GM21360 (cell line): ENCODE measurements at regions not wholly inside any gene's neighbourhood (a gene's known extent, or its start where the extent isn't known, plus 50 kb on each side); places are given as distances from the start of the nearest gene placed in this dataset.

Source experiments
- ATAC-seq: cut with Tn5 transposase; IDR thresholded peaks from one replicate; pipeline ENCODE4 v1.9.1; 2021; ENCODE audit warnings: mild to moderate bottlenecking, moderate library complexity; ENCODE audit not compliant: unreplicated experiment

DNA sequence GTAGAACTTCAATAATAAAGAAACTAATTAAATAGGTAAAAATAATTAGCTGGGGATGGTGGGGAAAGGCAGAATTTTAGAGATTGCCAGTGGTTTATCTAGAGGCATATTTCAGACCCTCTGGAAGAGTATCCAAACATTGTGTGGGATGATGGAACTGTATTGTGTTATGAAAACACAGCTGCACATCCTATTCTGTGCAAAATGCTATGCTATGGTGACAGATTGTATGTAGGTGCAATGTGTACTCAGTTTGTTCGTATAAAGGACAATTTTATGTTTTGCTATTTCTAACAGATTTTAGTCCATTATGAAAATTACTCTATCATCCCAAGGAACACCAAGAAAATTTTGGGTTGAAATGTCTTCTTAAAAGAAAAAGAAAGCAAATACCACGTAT, 1054.7 kb downstream of the PDHA2 start:
- no peak for ATAC-seq

DNA sequence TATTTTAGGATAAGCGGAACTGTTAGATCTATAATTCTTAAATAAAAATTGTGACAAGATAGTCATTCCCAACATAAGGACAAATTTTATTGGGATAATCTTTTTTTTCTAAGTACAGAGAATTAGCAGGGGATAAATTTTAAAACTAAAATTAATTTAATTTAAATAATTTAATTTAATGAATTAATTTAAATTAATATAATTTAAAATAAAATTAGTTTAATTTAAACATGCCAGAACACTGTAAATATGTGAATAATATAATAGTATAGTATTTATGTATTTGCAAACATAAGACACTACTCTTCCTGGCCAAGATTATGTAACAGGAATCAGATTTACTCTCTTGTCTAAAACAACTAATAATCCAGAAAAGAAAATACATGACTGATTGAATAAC, 1055.9 kb downstream of the PDHA2 start:
- no peak for ATAC-seq

DNA sequence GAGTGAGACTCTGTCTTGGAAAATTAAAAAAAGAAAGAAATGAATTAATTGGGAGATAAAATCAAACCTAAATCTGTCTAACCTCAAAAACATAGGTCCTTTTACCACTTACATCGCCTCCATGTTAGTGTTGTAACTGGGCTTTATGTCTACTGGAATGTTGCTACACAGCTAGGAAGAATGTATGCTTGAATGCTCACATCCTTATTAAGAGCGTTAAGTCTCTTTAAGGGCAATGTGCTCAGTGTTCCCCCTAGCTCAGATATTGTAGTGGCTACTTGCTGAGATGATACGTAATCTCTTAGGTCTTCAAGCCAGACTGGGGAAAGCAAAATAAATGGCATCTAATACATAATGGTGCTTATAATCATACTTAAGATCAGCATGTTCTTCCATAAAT, 1072.8 kb downstream of the PDHA2 start:
- no peak for ATAC-seq

DNA sequence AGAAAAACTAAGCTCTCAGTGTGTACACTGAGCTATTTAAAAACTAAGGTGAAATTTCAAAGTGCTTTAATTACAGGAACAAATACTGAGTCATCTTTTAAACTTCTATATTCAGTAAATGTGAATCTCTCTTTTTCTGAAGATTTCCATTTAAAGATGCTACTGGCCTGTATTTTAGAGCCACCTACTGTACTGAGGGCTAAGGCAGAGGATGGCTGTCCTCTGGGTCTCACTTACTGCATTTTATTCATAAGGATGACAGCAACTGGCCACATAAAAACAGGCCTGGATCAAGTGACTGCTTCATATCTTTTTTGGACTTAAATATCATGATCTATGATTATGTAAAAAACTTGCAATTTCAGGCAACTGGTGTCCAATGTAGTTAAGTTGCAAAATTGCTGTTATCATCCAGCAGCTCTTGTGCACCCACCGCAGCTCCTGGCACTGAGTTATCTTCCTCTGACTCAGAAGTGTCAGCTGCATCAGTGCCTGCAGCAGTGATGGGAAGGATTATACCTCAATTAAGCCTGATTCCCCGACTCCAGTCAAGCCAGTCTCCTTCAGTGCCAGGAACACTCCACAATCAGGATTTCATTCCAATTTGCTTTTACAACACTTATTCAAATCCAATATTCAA, 1073.7 kb downstream of the PDHA2 start:
- ATAC-seq = no peak

DNA sequence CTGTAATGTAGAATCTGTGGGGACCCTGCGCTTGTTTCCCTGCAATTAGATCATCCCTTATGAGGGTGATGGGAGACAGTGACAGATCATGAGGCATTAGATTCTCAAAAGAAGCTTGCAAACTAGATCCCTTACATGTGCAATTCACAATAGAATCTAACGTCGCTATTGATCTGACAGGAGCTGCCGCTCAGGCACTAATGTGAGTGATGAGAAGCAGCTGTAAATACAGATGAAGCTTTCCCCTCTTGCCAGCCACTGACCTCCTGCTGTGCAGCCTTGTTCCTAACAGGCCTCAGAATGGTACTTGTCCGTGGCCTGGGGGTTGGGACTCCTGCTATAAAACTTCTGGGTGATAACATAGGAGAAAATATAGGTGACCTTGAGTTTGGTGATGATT, 1076.8 kb downstream of the PDHA2 start:
- ATAC-seq = no peak

DNA sequence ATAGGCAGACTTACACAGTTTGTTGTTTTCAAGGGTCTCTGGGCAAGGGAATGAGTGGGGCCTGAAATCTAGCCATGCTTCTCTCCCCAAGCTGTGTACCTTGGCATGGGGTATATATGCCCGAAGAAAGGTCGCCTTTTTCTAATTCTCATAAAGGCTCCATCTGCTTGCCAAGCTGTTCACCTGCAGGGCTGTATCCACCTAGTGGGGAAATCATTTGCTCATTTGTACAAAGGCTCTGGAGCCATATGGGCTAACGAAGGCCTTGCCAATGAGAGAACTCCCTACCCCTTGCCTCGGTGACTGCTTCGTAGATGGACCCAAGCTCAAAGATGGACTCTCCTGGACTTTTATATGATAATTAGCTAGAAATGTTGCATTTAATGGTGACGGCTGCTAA, 1097.0 kb downstream of the PDHA2 start:
- ATAC-seq = no peak

DNA sequence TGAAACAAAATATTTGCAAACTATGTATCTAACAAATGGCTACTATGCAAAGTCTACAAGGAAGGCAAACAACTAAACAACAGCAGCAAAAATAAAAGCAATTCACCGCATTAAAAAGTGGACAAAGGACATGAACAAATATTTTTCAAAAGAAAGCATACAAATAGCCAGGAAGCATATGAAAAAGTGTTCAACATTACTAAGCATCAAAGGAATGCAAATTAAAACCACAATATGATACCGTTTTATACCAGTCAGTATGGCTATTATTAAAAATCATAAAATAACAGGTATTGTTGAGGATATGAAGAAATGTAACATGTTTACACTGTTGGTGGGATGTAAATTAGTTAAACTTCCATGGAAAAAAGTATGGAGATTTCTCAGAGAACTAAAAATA, 1106.7 kb downstream of the PDHA2 start:
- no peak for ATAC-seq

DNA sequence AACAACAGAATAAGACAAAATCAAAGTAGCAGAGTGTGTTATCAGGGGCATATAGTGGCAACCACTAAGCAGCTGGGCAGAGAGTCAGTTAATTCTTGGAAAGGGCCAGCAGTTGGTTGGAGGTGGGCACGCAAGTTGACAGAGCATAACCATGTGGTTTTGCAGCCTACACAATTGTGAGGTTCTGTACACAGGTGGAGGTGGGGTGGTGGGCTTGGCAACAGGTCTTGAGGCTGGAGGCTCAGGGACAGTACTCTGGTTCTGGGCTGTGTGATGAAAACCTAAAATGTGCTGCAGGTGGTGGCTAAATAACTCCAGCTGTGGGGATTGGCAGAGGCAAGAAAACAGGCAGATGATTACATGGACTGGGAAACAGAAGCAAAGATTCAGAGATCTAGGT, 1112.7 kb downstream of the PDHA2 start:
- no peak for ATAC-seq

DNA sequence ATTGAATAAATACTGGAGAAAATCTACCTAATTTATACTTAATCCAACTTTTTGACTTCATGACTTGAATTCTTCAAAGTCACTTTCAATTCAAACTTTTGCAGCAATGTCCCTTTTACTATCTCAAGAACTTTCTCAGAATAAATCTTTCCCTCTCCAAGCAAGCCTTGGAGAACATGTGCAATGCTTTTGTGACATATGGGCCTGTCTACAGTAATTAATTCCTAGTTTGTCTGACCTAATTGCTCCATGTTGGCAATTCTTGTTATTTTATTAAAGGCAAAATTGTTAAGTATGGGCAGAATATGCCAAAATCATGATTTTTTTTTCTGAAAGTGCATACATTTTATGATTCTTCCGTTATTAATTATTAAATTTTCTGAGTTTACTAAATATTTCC, 1115.3 kb downstream of the PDHA2 start:
- ATAC-seq = no peak

DNA sequence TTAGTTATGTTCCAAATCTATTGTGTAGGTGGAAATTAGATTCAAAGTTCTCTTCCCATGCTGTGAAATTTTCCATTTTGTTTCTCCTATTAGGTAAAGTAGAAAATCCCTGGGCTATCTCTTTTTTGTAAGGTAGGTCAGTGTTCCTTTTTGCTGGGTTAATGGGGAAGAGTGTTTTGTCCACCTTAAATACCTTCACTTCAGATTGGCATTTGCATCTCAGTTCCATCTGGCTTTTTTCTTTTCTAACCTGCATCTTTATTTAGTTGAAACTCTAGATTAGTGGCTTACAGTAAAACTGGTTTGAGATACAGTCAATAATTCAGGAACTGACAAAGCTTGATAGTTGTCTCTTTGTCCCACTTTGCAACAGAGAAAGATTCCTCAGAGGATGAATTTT, 1115.8 kb downstream of the PDHA2 start:
- no peak for ATAC-seq

DNA sequence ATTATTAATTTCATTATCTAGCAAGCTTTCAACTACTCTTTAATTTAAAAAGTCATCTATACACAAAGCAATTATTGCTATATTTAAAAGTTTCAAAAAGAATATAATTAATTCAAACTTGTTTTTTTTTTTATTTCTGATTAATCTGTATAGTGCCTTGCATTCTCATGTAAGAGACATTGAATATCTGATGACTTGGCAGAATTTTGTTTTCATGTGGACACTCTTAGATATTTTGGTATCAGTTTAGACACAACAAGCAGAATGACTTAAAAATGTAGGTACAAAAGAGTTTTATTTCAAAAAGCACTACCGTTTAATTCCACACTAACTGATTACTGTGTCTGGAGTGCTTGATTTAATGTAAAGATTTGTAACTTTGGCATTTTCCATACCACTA, 1129.6 kb downstream of the PDHA2 start:
- ATAC-seq = no peak

DNA sequence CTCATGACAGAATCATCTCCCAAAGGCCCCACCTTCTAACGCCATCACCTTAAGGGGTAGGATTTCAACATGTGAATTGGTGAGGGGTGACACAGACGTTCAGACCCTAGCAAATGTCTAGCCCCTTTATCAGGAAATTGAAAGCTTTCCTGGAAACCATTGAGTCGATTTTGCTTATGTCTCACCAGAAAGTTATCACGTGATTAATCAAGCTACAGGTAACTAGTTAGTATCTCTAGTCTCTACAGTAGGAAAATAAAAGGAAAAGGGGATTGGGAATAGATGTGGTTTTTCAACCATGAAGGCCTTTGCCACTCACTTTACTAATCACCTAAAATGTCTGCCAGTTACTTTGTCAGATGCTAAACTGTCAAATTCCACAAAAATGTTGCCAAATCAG, 1133.0 kb downstream of the PDHA2 start:
- ATAC-seq = no peak

DNA sequence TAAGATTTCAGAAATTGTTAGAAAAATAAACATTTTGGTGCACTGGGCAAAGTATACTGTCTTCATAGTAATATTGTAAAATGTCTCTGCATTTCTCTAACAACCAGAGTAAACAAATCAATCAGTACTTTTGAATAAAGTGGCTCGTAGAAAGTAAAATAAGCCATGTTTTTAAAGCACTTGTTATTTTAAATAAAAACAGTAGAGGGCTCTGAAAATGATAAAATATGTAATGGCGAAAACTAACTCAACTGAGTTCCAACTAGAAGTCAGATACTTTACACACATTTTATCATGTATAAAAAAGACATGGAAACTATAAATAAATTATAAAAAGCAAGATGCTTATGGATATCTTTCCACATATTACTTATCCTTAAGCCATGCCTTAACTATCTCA, 1134.4 kb downstream of the PDHA2 start:
- ATAC-seq = no peak

DNA sequence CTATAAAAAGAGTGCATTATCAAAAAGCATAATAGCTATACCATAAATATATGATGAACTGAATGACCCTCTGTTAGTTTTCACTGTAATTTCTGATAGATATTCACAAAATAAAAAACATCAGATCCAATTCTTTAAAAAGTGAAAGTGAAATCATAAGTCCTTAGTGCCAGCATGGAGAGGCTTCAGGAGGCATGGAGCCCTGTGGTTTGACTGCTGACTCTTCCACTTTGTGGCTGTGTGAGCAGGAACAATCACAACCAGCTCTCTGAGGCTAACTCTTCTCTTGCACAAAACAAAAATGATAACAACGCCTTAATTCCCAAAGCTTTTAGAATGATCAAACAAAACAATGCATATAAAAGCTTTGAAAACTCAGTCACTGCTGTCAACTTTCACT, 1143.9 kb downstream of the PDHA2 start:
- ATAC-seq = no peak

DNA sequence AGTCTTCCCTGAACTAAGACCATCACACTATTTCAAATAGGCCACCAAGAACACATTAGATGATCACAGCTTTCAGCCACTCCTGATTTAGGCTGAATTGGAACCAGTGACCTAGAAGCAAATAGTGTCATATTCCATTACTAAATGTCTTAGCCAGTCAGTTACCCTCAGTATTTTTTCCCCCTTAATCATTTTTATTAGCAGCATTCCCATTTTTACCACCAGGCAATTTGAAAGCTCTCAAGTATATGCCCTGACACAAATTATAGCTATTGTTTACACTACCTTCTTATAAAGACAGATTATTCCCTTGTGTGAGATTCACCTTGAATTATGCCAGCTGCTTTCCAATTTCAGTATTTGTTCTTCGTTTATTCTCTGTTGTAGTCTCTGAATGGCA, 1146.9 kb downstream of the PDHA2 start:
- no peak for ATAC-seq

DNA sequence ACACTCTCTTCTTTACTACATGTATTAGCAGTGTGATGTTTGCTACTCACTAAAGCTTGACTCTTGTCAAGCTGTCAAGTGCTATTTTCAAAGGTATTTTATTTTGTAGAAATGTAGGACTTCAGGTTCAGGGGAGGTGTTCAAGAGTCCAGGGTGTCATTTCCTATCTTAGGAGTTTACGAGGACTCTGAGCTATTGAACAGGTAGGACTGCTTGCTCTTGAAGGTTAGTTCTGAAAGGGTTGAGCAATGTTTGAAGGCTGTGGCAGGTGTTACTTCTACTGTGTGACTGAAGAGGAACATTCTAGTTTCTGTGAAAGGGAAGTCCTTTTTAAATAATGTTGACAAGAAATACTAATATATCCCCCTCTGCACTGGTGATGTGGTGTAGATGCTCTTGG, 1151.2 kb downstream of the PDHA2 start:
- ATAC-seq = no peak

DNA sequence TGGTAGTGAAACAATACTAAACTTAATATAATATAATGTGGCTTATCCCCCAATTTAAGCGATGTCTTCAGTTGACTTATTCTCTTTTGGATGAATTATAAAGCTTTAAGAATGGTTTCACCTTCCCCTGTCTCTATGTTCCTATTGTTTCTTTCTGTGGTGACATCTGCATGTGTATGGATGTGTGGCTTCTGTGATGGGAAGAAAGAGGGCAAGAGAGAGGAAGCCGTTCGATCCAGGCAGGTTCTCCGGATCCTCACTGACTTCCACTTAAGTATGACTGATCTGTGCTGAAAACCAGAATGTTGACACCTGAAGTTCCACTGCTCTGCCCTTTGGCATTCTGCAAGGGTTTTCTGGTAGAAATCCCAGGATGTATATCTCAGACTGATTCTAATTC, 1150.8 kb downstream of the STPG2 start:
- no peak for ATAC-seq

DNA sequence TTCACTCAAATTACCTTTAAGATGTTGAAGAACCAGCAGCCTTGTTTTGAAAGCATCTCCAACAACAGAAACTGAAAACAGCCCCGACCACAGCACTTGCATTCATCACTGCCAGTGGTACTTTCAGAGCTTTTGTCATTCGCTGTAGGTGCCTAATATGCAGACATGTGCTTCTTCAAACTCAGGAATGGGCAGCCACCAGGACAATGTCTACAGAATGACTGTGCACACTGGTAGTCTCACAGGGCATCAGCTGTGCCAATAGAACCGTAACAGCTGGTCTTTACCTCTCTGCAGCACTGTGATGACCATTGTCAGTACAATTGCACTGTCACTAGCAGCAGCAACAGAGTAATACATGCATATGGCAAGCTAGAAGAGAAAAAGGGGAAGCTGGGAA, 1149.7 kb downstream of the STPG2 start:
- ATAC-seq = no peak

DNA sequence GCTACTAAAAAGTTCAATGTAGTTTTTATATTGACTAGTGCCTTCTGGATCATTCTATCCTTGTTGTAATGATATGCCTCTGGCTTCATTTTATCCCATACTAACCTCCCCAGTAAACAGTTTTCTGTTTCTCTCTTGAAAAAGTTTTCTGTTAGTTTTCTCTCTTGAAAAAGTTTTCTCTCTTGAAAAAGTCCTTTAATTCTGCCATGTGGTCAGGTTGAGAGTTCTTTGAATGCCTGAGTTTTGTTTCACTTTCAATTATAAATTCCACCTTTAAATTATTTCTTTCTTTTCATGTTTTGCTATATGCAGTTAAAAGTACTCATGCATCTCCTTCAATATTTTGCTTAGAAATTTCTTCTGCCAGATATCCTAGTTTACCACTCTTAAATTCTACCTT, 1139.6 kb downstream of the STPG2 start:
- ATAC-seq = no peak

DNA sequence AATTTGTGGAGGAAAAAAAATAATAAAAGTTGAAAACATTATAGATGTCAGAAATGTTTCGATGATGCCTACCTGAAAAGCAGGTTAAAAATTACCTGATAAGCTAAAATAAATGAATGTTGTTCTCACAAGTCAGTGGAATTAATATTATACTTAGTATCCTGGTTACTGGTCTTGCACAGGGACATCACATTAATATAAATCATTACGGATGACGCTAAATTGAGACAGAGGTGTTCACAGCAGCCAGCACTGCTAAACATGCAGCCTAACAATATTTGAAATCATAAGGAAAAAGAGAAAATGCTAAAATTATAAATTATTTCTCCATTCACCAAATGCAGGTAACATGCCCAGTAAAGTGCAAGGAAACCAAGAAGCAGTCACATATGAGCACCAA, 1130.0 kb downstream of the STPG2 start:
- no peak for ATAC-seq

DNA sequence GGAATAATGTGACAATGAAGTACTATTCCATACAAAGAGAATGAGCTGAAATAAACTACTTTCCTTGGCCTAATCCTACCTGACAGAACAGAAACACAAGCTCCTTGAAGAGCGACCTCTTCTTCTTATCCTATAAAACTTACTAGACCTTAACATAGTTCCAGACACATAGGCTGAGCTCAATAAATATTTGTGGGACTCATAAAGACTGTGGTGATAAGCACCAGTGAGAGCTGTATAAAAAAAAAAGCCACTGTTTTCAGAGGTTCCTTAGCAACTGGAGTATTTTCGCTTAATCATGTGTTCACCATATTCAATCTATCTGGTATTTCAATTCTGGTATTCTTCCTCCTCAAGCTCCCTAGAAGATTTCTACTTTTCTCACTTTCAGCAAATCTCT, 1129.6 kb downstream of the STPG2 start:
- ATAC-seq = no peak

DNA sequence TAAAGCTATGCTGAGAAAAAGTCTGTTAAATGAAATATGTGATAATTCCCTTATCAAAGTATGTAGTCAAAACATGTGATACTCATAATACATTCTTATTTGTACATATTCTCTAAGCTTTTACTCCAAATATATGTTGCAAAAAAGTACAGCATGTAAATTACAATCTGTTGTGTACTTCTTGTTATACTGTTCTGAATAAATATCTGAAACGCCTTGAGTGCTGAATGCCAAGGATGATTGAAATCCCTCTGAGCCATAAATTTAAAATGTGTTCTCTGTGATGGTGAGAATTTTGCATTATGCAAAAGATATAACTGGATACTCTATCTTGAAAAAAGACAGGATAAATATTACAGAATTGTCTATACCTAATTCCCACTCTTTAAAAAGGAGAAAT, 1128.0 kb downstream of the STPG2 start:
- ATAC-seq = no peak

DNA sequence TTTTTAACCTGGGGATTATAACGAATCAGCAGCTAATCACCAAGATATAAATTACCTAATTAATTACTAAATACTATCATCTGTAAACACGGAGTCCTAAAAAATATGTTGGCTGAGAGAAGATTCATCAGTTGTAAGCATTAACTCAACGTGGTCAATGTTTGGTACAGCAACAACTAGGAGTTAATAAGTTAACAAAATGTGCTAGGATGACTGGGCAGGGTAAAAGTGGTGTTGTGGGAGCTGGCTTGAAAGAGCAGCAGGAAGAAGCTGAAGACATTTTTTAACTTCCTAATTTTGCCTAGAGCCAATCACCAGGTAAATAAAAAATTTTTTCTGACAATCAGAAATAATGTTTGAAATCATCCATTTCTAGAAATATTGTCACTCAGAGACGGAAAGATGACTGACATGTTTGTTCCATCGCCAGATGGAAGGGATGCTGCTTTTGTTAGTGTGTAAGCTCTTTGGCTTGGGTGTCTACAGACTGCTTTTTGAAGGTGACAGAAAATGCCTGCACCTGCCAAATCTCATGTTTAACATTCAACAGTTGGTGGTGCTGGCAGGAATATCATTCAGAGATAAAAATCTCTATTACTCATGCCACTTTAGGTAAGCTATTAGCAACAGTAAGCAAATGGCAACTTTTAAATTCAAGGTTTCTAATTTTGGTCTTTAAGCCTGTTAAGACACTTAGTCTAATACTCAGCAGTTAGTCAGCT, 1126.9 kb downstream of the STPG2 start:
- no peak for ATAC-seq
